ENCODE measurements at regions not wholly inside any gene's neighbourhood (a gene's known extent, or its start where the extent isn't known, plus 50 kb on each side); places are given as distances from the start of the nearest gene placed in this dataset.

GRCh38 chr16:82535262-82535661, 91.5 kb upstream of the CDH13 start:
- peaks cover 5% of the 10 kb centered on the region for H3K27me3 ChIP-seq (ENCODE audit: insufficient read depth, low read length)
- H3K4me1 ChIP-seq (ENCODE audit: insufficient read depth, low read length) = no peaks in the 10 kb centered on the region
- no peaks in the 10 kb centered on the region for H3K36me3 ChIP-seq (ENCODE audit: insufficient read depth, low read length)
- no peak overlapping the region for H2AFZ ChIP-seq (ENCODE audit: low read length)
- no peak overlapping the region for H3K4me3 ChIP-seq (ENCODE audit: insufficient read depth, low read length)
- TF ChIP-seq CTCF (IDR thresholded peaks at IDR 0.05; ENCODE audit: extremely low read depth, low read depth, low read length) = no peak
- no peak overlapping the region for H3K27ac ChIP-seq (ENCODE audit: low read depth, low read length)
- H3K9me3 ChIP-seq (ENCODE audit: low read depth, low read length) = no peaks in the 10 kb centered on the region
- H4K20me1 ChIP-seq (ENCODE audit: insufficient read depth, low read length) = no peaks in the 10 kb centered on the region
- no peak for DNase-seq (ENCODE audit: insufficient read length, low spot score, missing footprints)
- no peak overlapping the region for H3K4me2 ChIP-seq (ENCODE audit: insufficient read depth, low read length)
- H3K79me2 ChIP-seq (ENCODE audit: insufficient read depth, low read length) = no peaks in the 10 kb centered on the region

GRCh38 chr16:82533189-82533588, 93.6 kb upstream of the CDH13 start:
- Histone ChIP-seq H3K9me3 (ENCODE audit: low read depth, low read length) (no peaks in the 10 kb centered on the region), H3K4me3 (ENCODE audit: insufficient read depth, low read length) (no peak overlapping the region), H2AFZ (ENCODE audit: low read length) (no peak overlapping the region), H3K79me2 (ENCODE audit: insufficient read depth, low read length) (no peaks in the 10 kb centered on the region), H3K27me3 (ENCODE audit: insufficient read depth, low read length) (no peaks in the 10 kb centered on the region), H4K20me1 (ENCODE audit: insufficient read depth, low read length) (no peaks in the 10 kb centered on the region), H3K4me2 (ENCODE audit: insufficient read depth, low read length) (no peak overlapping the region), H3K27ac (ENCODE audit: low read depth, low read length) (no peak overlapping the region), H3K36me3 (ENCODE audit: insufficient read depth, low read length) (no peaks in the 10 kb centered on the region), H3K4me1 (ENCODE audit: insufficient read depth, low read length) (no peaks in the 10 kb centered on the region)
- DNase-seq (ENCODE audit: insufficient read length, low spot score, missing footprints) = no peak
- no peak for TF ChIP-seq CTCF (IDR thresholded peaks at IDR 0.05; ENCODE audit: extremely low read depth, low read depth, low read length)

GRCh38 chr16:82530883-82531282, 95.9 kb upstream of the CDH13 start:
- no peaks in the 10 kb centered on the region for H3K4me1 ChIP-seq (ENCODE audit: insufficient read depth, low read length)
- no peaks in the 10 kb centered on the region for H3K36me3 ChIP-seq (ENCODE audit: insufficient read depth, low read length)
- no peak overlapping the region for H3K4me2 ChIP-seq (ENCODE audit: insufficient read depth, low read length)
- H3K27me3 ChIP-seq (ENCODE audit: insufficient read depth, low read length) = no peaks in the 10 kb centered on the region
- H3K79me2 ChIP-seq (ENCODE audit: insufficient read depth, low read length) = no peaks in the 10 kb centered on the region
- no peak for DNase-seq (ENCODE audit: insufficient read length, low spot score, missing footprints)
- H3K4me3 ChIP-seq (ENCODE audit: insufficient read depth, low read length) = no peak overlapping the region
- no peaks in the 10 kb centered on the region for H4K20me1 ChIP-seq (ENCODE audit: insufficient read depth, low read length)
- H3K9me3 ChIP-seq (ENCODE audit: low read depth, low read length) = no peaks in the 10 kb centered on the region
- no peak for TF ChIP-seq CTCF (IDR thresholded peaks at IDR 0.05; ENCODE audit: extremely low read depth, low read depth, low read length)
- H2AFZ ChIP-seq (ENCODE audit: low read length) = no peak overlapping the region
- H3K27ac ChIP-seq (ENCODE audit: low read depth, low read length) = no peak overlapping the region

DNA sequence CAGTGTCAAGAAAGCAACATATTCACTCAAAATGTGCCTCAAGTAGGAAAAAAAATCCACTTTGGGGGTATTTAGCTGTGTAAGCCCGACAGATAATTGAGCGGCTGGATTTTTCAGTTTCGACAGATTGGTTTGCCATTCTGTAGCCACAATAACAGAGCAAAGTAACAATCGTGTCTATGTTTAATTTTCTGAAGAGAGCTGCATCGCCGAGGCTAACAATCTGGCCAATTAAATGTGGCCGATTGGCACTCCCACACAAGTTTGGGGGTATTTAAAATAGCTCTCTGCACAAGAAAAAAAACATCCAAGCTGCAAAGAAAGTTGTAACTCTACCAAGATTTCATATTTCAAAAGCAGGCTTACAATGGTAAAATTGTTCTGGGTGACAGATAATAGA, 99.7 kb upstream of the CDH13 start:
- no peaks in the 10 kb centered on the region for H3K36me3 ChIP-seq (ENCODE audit: insufficient read depth, low read length)
- H3K9me3 ChIP-seq (ENCODE audit: low read depth, low read length) = no peaks in the 10 kb centered on the region
- H3K4me3 ChIP-seq (ENCODE audit: insufficient read depth, low read length) = no peak overlapping the region
- H3K27me3 ChIP-seq (ENCODE audit: insufficient read depth, low read length) = no peaks in the 10 kb centered on the region
- no peak for TF ChIP-seq CTCF (IDR thresholded peaks at IDR 0.05; ENCODE audit: extremely low read depth, low read depth, low read length)
- no peak overlapping the region for H3K4me2 ChIP-seq (ENCODE audit: insufficient read depth, low read length)
- H3K27ac ChIP-seq (ENCODE audit: low read depth, low read length) = no peak overlapping the region
- H3K4me1 ChIP-seq (ENCODE audit: insufficient read depth, low read length) = no peaks in the 10 kb centered on the region
- H3K79me2 ChIP-seq (ENCODE audit: insufficient read depth, low read length) = no peaks in the 10 kb centered on the region
- H2AFZ ChIP-seq (ENCODE audit: low read length) = no peak overlapping the region
- H4K20me1 ChIP-seq (ENCODE audit: insufficient read depth, low read length) = no peaks in the 10 kb centered on the region
- DNase-seq (ENCODE audit: insufficient read length, low spot score, missing footprints) = no peak

All from osteoblast (primary cell).